ENCODE measurements at regions not wholly inside any gene's neighbourhood (a gene's known extent, or its start where the extent isn't known, plus 50 kb on each side); places are given as distances from the start of the nearest gene placed in this dataset.

DNA sequence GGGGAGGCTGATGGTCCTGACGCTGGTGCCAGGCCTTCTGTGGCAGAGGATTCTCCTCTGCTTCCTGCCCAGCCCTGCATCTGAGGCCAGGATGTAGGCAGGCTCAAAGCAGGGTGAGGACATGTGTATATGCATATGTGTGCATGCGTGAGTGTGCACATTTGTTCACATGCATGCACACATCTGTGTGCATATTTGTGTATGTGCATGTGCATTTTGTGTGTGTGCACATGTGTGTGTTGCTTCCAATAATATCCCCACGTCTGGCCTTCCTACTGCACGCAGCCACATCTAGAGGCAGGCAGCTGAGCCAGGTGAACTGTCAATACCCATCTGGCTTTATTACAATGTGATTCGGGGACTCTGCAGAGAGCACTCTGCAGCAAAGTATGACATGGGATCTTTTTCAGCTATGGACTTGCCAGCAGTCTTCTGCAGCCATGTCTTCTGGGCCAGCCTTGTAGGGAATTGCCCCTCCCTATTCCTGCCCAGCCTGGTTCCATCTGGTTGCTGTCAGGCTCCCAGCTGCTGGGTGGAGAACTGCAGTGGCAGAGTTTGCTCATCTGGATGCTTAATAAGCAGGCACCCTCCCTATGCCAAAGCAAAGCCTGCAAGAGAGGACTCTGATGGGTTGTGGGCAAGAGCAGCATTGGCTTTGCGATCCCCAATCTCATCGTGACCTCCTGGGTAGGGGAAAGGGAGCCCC is 140.7 kb downstream of the PFKFB3 start:
- DNase-seq, result no peak

- DNase-seq, result no peak
Measured at GRCh38 chr10:6345404-6345803, 142.7 kb downstream of the PFKFB3 start.

DNA sequence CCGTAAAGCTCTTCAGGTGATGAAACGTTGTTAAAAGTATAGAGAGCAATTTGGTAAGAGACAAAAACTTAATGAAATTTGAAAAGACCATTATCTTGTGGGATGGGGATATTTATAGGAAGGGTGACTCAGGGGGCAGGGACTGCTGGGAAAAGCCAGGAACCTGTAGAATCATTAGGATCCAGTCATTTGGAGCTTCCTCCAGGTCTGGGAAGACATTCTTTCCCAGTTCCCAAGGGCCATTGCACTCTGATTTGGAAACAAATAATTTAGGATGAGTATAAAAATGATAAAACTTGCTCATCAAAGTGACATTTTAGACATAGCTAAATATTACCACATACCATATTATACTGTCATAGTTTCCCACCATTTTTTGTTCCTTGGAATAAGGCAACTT is 143.9 kb downstream of the PFKFB3 start:
- peak; percentile 75 for DNase-seq

GRCh38 chr10:6347391-6347951 is 144.7 kb downstream of the PFKFB3 start:
- DNase-seq, result peak; percentile 54

DNA sequence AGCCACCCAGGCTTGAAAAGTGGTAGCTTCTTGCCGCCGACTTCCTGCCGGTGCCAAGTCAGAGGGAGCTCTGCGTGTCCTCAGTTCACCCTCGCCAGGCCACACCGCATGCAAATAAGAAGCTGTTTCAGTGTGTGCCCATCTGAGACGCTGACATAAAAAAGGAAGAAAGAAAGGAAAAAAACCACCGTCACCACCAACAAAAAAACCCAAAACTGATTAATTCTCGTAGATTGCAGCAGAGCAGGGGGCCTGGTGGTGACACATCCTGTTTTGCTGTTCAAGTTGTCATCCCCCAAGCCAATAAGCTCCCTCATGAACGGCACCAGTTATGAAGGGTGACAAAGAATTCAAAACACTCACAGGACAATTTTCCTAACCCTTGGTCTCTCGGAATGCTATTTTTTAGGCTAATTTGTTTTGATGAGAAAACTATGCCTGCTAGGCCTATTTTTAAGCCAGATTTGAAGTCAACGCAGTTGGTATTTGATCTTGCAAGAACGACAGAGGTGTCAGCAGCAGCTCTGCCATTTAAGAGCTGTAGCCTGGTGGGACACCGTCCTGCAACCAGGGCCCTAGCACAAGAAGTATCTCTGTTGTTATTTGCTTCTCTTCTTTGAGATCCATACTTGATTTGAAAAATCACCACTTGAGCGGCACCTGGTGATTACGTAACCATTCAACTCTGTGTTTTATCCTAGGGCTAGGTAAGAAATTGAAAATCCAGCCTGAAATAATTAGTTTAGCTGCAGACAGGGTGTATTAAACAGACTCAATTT is 145.6 kb downstream of the PFKFB3 start:
- peak; percentile 53 for DNase-seq

- DNase-seq, result no peak
Measured at GRCh38 chr10:6349846-6350535, 147.3 kb downstream of the PFKFB3 start.

DNA sequence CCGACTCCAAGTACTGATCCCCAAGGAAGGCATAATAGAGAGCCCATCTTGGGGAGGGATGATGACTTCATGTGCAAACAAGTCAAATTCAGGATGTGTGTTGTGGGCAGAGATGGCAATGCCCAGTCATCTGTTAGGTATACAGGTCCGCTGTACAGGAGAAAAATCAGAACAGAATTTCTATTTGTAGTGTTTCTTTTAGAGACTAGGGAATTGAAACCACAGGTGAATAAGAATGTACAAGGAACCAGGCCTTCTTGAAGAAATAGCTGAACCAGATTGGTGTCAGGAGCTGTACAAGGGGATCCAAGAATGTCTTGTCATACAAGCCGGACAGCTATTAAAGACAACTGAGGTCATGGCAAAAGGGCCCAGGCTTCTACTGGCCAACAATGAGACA is 147.9 kb downstream of the PFKFB3 start:
- DNase-seq, result no peak

GRCh38 chr10:6351495-6351894 is 148.8 kb downstream of the PFKFB3 start:
- no peak for DNase-seq

GRCh38 chr10:6353526-6353925 is 150.8 kb downstream of the PFKFB3 start:
- no peak for DNase-seq

DNA sequence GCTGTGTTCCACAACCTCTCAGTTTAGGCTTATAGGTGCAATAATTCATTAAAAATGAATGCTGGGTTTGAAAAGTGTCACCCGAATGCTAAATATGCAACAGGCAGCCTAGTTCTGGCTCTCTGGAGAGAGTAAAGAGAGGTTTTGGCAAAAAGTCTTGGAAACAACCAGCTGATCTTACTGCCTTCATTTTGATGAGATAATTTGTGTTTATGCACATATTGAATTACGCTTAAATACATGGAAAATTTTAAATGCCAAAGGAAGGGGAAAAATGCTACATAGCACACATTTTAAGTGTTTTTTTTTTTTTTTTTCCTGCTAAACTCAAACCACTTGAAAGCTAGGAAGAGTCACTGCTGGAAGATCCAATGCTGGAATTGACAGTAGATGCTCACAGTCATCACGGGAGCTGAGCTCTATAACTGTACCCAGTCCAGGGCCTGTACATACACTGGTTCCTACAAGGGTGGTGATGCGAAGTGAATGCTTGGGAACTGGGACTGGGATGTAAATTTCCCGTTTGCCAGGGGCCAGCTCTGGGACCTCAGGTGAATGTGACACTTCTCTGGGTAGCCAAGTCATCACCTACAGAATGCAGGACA is 151.5 kb downstream of the PFKFB3 start:
- DNase-seq, result no peak

DNA sequence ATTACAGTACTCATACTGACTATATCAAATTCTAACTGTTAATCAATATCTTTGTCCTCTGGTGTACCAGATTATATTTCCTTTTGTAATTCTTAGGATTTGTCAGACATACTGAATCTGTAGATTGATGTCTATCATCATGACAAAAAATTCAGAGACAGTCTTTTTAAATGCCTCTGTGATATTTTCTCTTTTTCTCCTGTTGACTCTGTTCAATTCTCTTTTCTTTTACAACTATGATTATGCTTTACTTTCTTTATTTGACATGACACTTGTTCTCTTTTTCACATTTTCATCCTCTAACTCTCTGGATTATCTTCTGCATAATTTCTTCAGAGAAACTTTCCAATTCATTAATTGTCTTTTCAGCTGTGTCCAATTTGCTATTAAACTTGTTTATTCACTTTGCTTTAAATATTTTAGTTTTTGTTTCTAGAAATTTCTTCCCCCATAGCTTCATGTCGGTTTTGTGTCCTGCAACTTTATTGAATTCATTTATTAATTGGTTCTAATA is 153.6 kb downstream of the PFKFB3 start:
- DNase-seq, result no peak

- DNase-seq, result no peak
Measured at GRCh38 chr10:6361869-6362268, 159.1 kb downstream of the PFKFB3 start.

GRCh38 chr10:6362879-6363278 is 160.1 kb downstream of the PFKFB3 start:
- DNase-seq, result no peak

- no peak for DNase-seq
Measured at GRCh38 chr10:6363511-6363910, 160.8 kb downstream of the PFKFB3 start.

DNA sequence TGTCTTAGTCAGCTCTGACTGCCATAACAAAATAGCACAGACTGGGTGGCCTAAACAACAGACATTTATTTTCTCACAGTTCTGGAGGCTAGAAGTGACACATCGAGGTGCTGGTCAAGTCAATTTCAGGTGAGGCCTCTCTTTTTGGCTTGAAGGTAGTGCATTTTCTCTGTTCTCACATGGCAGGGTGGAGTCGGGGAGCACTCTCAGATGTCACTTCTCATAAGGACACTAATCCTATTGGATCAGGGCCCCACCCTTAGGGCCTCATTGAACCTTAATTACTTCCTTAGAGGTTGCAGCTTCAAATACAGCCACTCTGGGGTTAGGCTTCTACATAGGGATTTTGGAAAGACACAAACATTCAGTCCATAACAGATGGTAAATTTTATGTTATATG is 161.6 kb downstream of the PFKFB3 start:
- DNase-seq, result no peak

DNA sequence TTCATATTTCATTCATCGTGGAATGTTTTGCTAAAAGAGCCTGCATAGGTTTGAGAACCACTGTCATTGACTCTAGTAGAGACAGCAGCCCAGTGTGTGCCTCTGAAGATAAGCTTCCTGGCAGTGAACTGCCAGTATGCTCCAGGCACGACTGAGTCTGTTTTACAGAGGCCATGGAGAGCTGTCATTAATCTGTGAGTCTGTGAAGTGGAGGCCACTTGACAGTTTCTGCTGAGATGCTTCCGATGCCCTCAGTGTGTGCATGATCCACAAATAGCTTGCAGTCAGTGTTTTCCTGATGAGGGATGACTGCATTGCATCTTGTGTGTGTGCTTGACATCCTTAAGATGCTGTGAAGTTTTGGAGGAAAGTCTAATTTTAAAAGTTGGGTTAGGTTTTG is 162.2 kb downstream of the PFKFB3 start:
- DNase-seq, result no peak

DNA sequence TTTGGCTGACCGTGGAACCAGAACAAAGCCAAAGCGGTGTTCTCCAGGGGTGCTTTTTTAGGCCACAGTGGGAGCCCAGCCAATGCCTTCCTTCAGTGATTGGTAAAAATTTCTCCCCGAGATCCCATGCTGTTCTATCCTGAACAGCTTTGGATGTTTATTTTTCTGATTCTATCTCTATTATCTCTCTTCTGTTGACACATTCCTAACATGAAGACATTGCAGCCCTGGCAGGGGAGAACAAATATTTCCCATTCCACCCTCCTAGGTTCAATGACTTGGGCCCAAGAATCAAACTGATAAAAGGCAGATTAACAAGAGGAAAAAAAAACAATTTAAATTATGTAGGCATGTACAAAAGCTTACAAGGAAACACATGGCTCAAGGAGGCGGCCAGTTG is 162.7 kb downstream of the PFKFB3 start:
- peak; percentile 9 for DNase-seq
